ENCODE measurements at regions not wholly inside any gene's neighbourhood (a gene's known extent, or its start where the extent isn't known, plus 50 kb on each side); places are given as distances from the start of the nearest gene placed in this dataset.

DNA sequence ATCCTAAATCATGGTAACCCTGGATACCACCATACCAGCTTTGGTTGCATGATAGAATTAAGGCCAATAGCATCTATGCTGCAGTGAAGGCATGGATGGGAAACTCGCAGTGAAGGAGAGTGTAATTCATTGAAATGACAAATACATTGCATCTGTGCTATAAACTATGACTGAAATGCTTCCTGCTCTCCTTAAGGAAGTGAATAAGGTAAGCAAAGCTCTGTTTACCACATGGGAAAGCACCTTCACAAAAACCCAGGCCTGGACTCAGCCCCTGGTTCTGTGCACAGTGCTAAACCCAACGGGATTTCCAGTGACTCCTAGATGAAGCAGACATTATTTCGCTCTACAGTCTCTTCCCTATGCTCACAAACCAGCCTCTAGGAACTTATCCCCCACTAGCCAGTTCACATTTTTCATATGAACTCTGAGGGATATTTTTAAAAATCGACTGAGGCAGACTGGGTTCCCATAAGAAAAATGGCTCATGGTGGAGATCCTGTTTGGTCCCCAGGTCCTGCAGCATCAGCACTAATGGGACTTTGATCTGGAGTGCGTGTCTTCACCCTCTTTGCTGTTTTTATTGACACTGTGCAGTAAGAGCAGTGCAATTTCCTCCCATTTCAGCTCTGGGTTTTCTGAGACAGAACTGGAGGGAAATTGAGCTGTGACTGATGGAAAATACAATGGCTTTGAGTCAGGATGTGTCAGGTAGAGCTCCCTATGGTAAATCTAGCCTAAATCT, 362.7 kb downstream of the SIPA1L2 start:
- Histone ChIP-seq H2AFZ (ENCODE audit: low read depth) (no peak overlapping the region), H3K27me3 (ENCODE audit: insufficient read depth, low read depth) (no peaks in the 10 kb centered on the region), H3K27ac (no peak overlapping the region), H3K4me2 (no peak overlapping the region), H3K9ac (no peak overlapping the region), H3K4me1 (ENCODE audit: low read depth, poor library complexity, severe bottlenecking) (no peaks in the 10 kb centered on the region), H3K4me3 (IDR thresholded peaks at IDR 0.05; ENCODE audit: insufficient read depth, low read depth, low read length) (no peak overlapping the region), H3K36me3 (ENCODE audit: insufficient read depth) (no peaks in the 10 kb centered on the region), H4K20me1 (ENCODE audit: insufficient read depth) (no peaks in the 10 kb centered on the region), H3K79me2 (ENCODE audit: insufficient read depth, low read depth) (no peaks in the 10 kb centered on the region)
- TF ChIP-seq, protein P1, sequence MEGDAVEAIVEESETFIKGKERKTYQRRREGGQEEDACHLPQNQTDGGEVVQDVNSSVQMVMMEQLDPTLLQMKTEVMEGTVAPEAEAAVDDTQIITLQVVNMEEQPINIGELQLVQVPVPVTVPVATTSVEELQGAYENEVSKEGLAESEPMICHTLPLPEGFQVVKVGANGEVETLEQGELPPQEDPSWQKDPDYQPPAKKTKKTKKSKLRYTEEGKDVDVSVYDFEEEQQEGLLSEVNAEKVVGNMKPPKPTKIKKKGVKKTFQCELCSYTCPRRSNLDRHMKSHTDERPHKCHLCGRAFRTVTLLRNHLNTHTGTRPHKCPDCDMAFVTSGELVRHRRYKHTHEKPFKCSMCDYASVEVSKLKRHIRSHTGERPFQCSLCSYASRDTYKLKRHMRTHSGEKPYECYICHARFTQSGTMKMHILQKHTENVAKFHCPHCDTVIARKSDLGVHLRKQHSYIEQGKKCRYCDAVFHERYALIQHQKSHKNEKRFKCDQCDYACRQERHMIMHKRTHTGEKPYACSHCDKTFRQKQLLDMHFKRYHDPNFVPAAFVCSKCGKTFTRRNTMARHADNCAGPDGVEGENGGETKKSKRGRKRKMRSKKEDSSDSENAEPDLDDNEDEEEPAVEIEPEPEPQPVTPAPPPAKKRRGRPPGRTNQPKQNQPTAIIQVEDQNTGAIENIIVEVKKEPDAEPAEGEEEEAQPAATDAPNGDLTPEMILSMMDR (conservative IDR thresholded peaks at IDR 0.05; ENCODE audit: low read depth, low read length), result no peak

DNA sequence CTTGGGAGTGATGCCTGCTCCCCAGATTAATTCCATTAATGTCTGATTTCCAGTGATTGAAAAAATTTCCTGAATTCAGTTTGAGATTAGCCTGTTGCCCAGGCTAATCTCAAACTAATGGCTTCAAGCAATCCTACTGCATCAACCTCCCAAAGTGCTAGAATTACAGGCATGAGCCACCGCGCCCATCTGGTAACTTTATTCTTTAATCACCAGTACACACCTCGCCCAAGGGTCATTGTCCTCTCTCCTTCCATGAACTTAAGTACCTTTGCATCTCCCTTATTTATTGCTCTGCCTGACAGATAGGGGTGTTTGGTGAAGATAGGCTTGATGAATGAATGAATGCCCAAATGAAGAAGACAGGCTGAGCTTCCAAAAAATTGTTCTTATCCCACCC, 366.5 kb downstream of the SIPA1L2 start:
- H3K4me3 ChIP-seq (IDR thresholded peaks at IDR 0.05; ENCODE audit: insufficient read depth, low read depth, low read length), result no peak overlapping the region
- H3K79me2 ChIP-seq (ENCODE audit: insufficient read depth, low read depth), result no peaks in the 10 kb centered on the region
- no peaks in the 10 kb centered on the region for H3K27me3 ChIP-seq (ENCODE audit: insufficient read depth, low read depth)
- H3K9ac ChIP-seq, result no peak overlapping the region
- H4K20me1 ChIP-seq (ENCODE audit: insufficient read depth), result no peaks in the 10 kb centered on the region
- H3K4me1 ChIP-seq (ENCODE audit: low read depth, poor library complexity, severe bottlenecking), result no peaks in the 10 kb centered on the region
- no peak overlapping the region for H3K27ac ChIP-seq
- TF ChIP-seq, protein P1 (conservative IDR thresholded peaks at IDR 0.05; ENCODE audit: low read depth, low read length), result no peak
- H3K36me3 ChIP-seq (ENCODE audit: insufficient read depth), result no peaks in the 10 kb centered on the region
- no peak overlapping the region for H3K4me2 ChIP-seq
- no peak overlapping the region for H2AFZ ChIP-seq (ENCODE audit: low read depth)

DNA sequence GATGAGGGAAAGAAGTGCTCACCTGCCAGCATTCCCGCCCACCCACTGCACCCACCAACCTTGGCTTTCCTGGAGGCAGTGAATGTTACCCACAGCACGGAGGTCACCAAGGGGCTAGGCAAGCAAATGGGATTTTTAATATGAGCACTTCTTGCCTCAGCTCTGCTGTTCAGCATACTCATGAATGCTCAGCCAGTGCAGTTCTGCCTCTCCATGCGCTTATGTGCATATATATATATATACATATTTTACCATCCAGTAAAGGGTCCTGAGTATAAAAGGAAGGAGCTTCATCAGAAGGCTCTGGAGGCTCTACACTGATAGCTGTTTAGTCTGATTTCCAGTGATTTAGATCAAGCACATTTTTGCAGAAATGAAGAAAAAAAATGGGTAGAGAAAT, 366.9 kb downstream of the SIPA1L2 start:
- no peak overlapping the region for H3K4me2 ChIP-seq
- no peak overlapping the region for H3K9ac ChIP-seq
- no peaks in the 10 kb centered on the region for H4K20me1 ChIP-seq (ENCODE audit: insufficient read depth)
- TF ChIP-seq, protein P1 (conservative IDR thresholded peaks at IDR 0.05; ENCODE audit: low read depth, low read length), result no peak
- H3K36me3 ChIP-seq (ENCODE audit: insufficient read depth), result no peaks in the 10 kb centered on the region
- no peak overlapping the region for H3K27ac ChIP-seq
- H3K4me1 ChIP-seq (ENCODE audit: low read depth, poor library complexity, severe bottlenecking), result no peaks in the 10 kb centered on the region
- H3K79me2 ChIP-seq (ENCODE audit: insufficient read depth, low read depth), result no peaks in the 10 kb centered on the region
- H2AFZ ChIP-seq (ENCODE audit: low read depth), result no peak overlapping the region
- no peaks in the 10 kb centered on the region for H3K27me3 ChIP-seq (ENCODE audit: insufficient read depth, low read depth)
- H3K4me3 ChIP-seq (IDR thresholded peaks at IDR 0.05; ENCODE audit: insufficient read depth, low read depth, low read length), result no peak overlapping the region

DNA sequence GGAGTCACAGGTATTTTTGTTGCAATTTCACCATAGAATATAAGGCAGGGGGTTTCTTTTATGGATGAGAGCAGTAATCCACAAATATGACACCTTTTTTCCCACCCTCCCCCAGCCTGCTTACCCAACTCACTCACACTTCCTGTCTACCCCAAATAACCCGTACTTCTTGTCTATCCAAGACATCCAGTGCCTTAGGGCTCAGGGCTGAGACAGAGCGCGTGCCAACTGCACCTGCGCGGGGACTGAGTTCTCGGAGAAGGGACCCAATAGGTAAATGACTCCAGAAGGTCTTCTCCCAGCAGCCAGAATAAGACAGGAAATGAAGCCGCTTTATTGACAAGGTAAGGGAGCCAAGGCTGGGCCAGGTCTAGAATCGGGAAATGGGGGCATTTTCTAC, 369.1 kb downstream of the SIPA1L2 start:
- no peaks in the 10 kb centered on the region for H3K36me3 ChIP-seq (ENCODE audit: insufficient read depth)
- no peaks in the 10 kb centered on the region for H3K27me3 ChIP-seq (ENCODE audit: insufficient read depth, low read depth)
- no peak overlapping the region for H2AFZ ChIP-seq (ENCODE audit: low read depth)
- H3K4me3 ChIP-seq (IDR thresholded peaks at IDR 0.05; ENCODE audit: insufficient read depth, low read depth, low read length), result no peak overlapping the region
- TF ChIP-seq, protein P1 (conservative IDR thresholded peaks at IDR 0.05; ENCODE audit: low read depth, low read length), result no peak
- no peaks in the 10 kb centered on the region for H4K20me1 ChIP-seq (ENCODE audit: insufficient read depth)
- no peak overlapping the region for H3K9ac ChIP-seq
- H3K4me2 ChIP-seq, result no peak overlapping the region
- H3K79me2 ChIP-seq (ENCODE audit: insufficient read depth, low read depth), result no peaks in the 10 kb centered on the region
- no peaks in the 10 kb centered on the region for H3K4me1 ChIP-seq (ENCODE audit: low read depth, poor library complexity, severe bottlenecking)
- H3K27ac ChIP-seq, result no peak overlapping the region
